Psoas muscle (tissue), 7 donors: ENCODE measurements at regions not wholly inside any gene's neighbourhood (a gene's known extent, or its start where the extent isn't known, plus 50 kb on each side); places are given as distances from the start of the nearest gene placed in this dataset.
A peak's percentile ranks its signal among the peaks of the same experiment; 100 is the strongest.
"Not testable (repeated sequence)": the region's sequence is repeated elsewhere in the genome, so short reads cannot be mapped to it uniquely, and the experiment has no call there.

Experiments used
- ATAC-seq, 4 donors: fragments of 200-7000 bp; cut with Tn5 transposase; one replicate each; pipeline ENCODE4 v1.9.1; 2020; ENCODE audit warnings: moderate library complexity in 3 of 4, mild to moderate bottlenecking in 2 of 4
- DNase-seq, 2 donors: peaks; one replicate each; pipeline ENCODE4 v3.0.0-alpha.2; 2020
- H3K27ac ChIP-seq: fragments of 200-600 bp; one replicate; pipeline ENCODE4 v1.8.0; 2022
- H3K27me3 ChIP-seq, 3 donors: fragments of 200-600 bp in 1 of 3; one replicate each; pipeline versions ENCODE4 v1.6.1 to v1.8.0; 2013 to 2022; ENCODE audit warnings: low read length in 2 of 3, mild to moderate bottlenecking in 2 of 3, moderate library complexity in 1 of 3; ENCODE audit not compliant: insufficient read depth in 3 of 3
- H3K36me3 ChIP-seq, 2 donors: fragments of 200-600 bp in 1 of 2; one replicate each; pipeline versions ENCODE4 v1.6.1 to v1.8.0; 2013 to 2022; ENCODE audit warnings: low read depth in 1 of 2, mild to moderate bottlenecking in 1 of 2, moderate library complexity in 1 of 2; ENCODE audit not compliant: insufficient read depth in 1 of 2
- H3K4me1 ChIP-seq: fragments of 200-600 bp; one replicate; pipeline ENCODE4 v1.8.0; 2022
- H3K4me3 ChIP-seq: fragments of 200-600 bp; one replicate; pipeline ENCODE4 v1.8.0; 2022; ENCODE audit warnings: mild to moderate bottlenecking
- H3K9me3 ChIP-seq: fragments of 200-600 bp; one replicate; pipeline ENCODE4 v1.8.0; 2022
- WGBS, 3 donors: extraction: QIAGEN DNeasy Blood & Tissue Kit; methylation state at CpG; one replicate each; pipeline versions ENCODE4 v1.1.6 to v1.1.7; 2013; 5-methylcytosine and 5-hydroxymethylcytosine counted together
- intact Hi-C, 2 donors: fragments of 100-400 bp; cut with DNase I; formaldehyde crosslinking; loops; one replicate each; pipeline versions ENCODE4 v1.11.0 to v1.14.2; 2022
- TF ChIP-seq, protein P1 (sequence below): fragments of 200-600 bp; IDR thresholded peaks from one replicate; pipeline ENCODE4 v1.8.0; 2022; ENCODE audit warnings: antibody characterized with exemption
- donor health status: healthy with polysubstance abuse.
- donor health status: DM: no; HTN: no; CAD: no; lungs with moderate emphysema.
- donor health status: Bipolar disorder and iron deficiency.
- donor health status: healthy.
- donor health status: DM: yes; HTN: yes; CAD: no.
- donor health status: DM: no; HTN: no; CAD: no.
- donor health status: DM: yes; HTN: yes; CAD: no.

DNA sequence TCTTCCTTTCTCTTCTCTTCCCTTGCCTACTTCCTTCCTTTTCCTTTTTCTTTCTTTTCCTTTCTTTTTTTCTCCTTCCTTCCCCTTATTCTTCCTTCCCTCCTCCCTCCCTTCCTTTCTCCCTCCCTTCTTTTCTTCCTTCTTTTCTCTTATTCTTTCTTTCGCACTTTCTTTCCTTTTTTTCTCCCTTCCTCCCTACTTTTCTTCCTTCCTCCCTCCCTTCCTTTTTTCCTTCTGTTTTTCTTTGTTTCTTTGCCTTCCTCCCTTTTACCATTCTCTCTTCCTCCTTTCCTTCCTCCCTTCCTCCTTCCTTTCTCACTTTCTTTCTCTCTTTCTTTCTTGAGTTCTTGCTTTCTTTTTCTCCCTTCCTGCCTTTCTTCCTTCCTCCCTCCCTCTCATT lies 416.5 kb downstream of the ANKRD30B start:
- H3K9me3 ChIP-seq, intact Hi-C loops, DNase-seq, H3K27me3 ChIP-seq, H3K27ac ChIP-seq, H3K4me3 ChIP-seq, ATAC-seq, H3K4me1 ChIP-seq, H3K36me3 ChIP-seq: not testable (repeated sequence)
- WGBS, 3 donors = 72 to 86% (median 85%) methylated on average over 1 of the region's 1 CpG

DNA sequence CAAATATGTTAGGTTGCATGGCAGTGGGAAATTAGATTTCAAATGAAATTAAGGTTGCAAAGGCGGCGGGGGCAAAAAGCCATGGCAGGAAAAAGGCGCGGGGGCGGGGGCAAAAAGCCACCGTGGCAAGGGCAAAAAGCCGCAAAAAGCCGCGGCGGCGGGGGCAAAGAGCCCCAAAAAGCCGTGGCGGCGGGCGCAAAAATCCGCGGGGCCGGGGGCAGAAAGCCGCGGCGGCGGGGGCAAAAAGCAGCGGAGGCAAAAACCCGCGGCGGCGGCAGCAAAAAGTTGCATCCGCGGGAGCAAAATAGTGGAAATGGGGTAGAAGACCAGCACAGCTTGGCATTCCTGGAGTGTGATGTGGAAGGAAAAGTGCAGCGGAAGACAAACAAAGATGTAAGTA lies 417.1 kb downstream of the ANKRD30B start:
- Histone ChIP-seq H3K27ac (no peak overlapping the region), H3K9me3 (no peaks in the 10 kb centered on the region), H3K27me3 (no peaks in the 10 kb centered on the region), H3K4me3 (no peak overlapping the region), H3K4me1 (no peaks in the 10 kb centered on the region), H3K36me3 (no peaks in the 10 kb centered on the region)
- 15 to 24% (median 17%) methylated on average over 30 of the region's 30 CpGs for WGBS, 3 donors
- TF ChIP-seq, protein P1, sequence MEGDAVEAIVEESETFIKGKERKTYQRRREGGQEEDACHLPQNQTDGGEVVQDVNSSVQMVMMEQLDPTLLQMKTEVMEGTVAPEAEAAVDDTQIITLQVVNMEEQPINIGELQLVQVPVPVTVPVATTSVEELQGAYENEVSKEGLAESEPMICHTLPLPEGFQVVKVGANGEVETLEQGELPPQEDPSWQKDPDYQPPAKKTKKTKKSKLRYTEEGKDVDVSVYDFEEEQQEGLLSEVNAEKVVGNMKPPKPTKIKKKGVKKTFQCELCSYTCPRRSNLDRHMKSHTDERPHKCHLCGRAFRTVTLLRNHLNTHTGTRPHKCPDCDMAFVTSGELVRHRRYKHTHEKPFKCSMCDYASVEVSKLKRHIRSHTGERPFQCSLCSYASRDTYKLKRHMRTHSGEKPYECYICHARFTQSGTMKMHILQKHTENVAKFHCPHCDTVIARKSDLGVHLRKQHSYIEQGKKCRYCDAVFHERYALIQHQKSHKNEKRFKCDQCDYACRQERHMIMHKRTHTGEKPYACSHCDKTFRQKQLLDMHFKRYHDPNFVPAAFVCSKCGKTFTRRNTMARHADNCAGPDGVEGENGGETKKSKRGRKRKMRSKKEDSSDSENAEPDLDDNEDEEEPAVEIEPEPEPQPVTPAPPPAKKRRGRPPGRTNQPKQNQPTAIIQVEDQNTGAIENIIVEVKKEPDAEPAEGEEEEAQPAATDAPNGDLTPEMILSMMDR = no peak
- no peak for DNase-seq
- no peak for ATAC-seq
- intact Hi-C loops = no loop called here

DNA sequence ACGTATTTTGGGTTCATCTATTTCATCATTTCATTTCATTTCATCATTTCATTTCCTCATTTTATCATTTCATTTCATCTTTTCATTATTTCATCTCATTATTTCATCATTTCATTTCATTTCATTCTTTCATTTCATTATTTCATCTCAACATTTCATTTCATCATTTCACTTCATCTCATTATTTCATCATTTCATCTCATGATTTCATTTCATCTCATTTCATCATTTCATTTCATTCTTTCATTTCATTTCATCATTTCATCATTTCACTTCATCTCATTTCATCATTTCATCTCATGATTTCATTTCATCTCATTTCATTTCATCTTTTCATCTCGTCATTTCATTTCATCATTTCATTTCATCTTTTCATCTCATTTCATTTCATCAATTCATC lies 445.1 kb downstream of the ANKRD30B start:
- DNase-seq, H3K4me3 ChIP-seq, H3K36me3 ChIP-seq, H3K9me3 ChIP-seq, intact Hi-C loops, ATAC-seq, H3K27ac ChIP-seq, H3K4me1 ChIP-seq, H3K27me3 ChIP-seq: not testable (repeated sequence)
- WGBS, 3 donors = 39 to 46% (median 39%) methylated on average over 2 of the region's 2 CpGs

DNA sequence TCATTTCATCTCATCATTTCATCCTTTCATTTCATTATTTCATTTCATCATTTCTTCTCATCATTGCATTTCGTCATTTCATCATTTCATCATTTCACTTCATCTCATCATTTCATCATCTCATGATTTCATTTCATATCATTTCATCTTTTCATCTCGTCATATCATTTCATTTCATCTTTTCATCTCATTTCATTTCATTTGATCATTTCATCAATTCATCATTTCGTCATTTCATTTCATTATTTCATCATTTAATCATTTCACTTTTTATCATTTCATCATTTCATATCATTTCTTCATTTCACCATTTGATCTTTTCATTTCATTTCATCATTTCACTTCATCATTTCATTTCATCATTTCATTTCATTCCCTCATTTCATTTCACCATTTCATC lies 445.8 kb downstream of the ANKRD30B start:
- 39 to 42% (median 41%) methylated on average over 3 of the region's 3 CpGs for WGBS, 3 donors
- DNase-seq, H3K36me3 ChIP-seq, H3K4me1 ChIP-seq, H3K9me3 ChIP-seq, ATAC-seq, H3K27ac ChIP-seq, intact Hi-C loops, H3K4me3 ChIP-seq: not testable (repeated sequence)
- peaks cover 0 to 11% (median 0%) of the 10 kb centered on the region in 3 donors for H3K27me3 ChIP-seq

DNA sequence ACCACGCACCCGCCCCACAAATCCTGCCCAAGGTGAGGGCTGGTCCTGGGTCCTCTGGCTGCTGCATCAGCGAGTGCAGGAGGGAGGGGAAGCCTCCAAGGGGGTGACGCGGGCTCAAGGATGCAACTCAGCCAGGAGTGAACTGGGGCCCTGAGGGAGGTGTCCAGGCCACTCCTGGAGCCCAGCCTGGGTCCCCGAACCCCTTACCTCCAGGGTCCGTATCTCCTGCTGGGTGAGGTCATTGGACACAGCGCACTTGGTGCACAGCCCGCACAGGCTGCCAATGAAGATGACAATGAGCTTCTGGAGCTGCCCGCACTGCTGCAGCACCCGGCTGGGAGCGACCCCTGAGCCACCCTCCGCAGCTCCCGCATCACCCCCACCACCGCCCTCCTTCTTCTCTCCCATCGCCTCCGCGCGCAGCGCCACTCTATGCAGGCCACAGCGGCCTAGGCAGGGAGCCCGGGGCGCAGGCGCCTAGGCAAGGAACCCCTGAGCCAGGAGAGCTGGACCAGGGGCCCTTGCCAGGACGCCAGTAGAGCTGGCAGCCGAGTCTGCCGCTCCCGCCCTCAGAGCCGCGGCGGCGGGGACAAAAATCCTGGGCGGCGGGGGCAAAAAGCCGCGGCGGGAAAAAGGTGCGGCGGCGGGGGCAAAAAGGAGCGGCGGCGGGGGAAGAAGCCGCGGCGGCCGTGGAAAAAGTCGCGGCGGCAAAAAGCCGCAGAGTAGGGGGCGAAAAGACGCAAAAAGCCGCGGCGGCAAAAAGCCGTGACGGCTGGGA lies 449.6 kb downstream of the ANKRD30B start:
- DNase-seq = peak in 1 of 2 donors; percentile 41
- H3K9me3 ChIP-seq, H3K36me3 ChIP-seq, H3K4me1 ChIP-seq, H3K27ac ChIP-seq, intact Hi-C loops, ATAC-seq: not testable (repeated sequence)
- Histone ChIP-seq H3K4me3 (peak overlapping the region; percentile 30), H3K27me3 (peaks cover 0 to 15% (median 0%) of the 10 kb centered on the region in 3 donors)
- 9 to 12% (median 11%) methylated on average over 46 to 58 of the region's 58 CpGs for WGBS, 3 donors

DNA sequence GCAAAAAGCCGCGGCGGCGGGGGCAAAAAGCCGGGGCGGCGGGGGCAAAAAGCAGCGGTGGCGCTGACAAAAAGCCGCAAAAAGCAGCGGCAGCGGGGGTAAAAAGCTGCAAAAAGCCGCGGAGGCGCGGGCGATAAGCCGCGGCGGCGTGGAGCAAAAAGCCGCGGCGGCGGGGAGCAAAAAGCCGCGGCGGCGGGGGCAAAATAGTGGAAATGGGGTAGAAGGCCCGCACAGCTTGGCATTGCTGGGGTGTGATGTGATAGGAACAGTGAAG lies 450.1 kb downstream of the ANKRD30B start:
- no peaks in the 10 kb centered on the region for H3K4me1 ChIP-seq
- intact Hi-C loops = no loop called here
- H3K9me3 ChIP-seq = no peaks in the 10 kb centered on the region
- TF ChIP-seq, protein P1 = no peak
- H3K4me3 ChIP-seq = peak overlapping the region; percentile 30
- ATAC-seq = no peak
- DNase-seq = no peak
- H3K36me3 ChIP-seq = no peaks in the 10 kb centered on the region
- peaks cover 0 to 15% (median 0%) of the 10 kb centered on the region in 3 donors for H3K27me3 ChIP-seq
- H3K27ac ChIP-seq = no peak overlapping the region
- WGBS, 3 donors = 4 to 9% (median 4%) methylated on average over 22 to 30 of the region's 30 CpGs
